Suprapubic skin (tissue), 4 donors: ENCODE measurements at regions not wholly inside any gene's neighbourhood (a gene's known extent, or its start where the extent isn't known, plus 50 kb on each side); places are given as distances from the start of the nearest gene placed in this dataset.

Experiments used
- DNase-seq, 2 donors: peaks; one replicate each; pipeline ENCODE4 v3.0.0-alpha.2; 2019; ENCODE audit warnings: low spot score in 2 of 2
- H3K27ac ChIP-seq: fragments of 200-600 bp; sonication (generic); one replicate; pipeline ENCODE4 v1.5.1; 2019
- H3K27me3 ChIP-seq: fragments of 200-600 bp; sonication (generic); one replicate; pipeline ENCODE4 v1.5.1; 2019
- H3K36me3 ChIP-seq: fragments of 200-600 bp; sonication (generic); one replicate; pipeline ENCODE4 v1.5.1; 2019
- H3K4me1 ChIP-seq: fragments of 200-600 bp; sonication (generic); one replicate; pipeline ENCODE4 v1.5.1; 2019
- H3K4me3 ChIP-seq: fragments of 200-600 bp; sonication (generic); one replicate; pipeline ENCODE4 v1.5.1; 2019; ENCODE audit warnings: mild to moderate bottlenecking
- H3K9me3 ChIP-seq: fragments of 200-600 bp; sonication (generic); one replicate; pipeline ENCODE4 v1.5.1; 2019
- CTCF ChIP-seq, 2 donors: fragments of 200-600 bp in 1 of 2; fragments of 450-650 bp in 1 of 2; sonication (generic) in 1 of 2; IDR thresholded peaks; one replicate each; pipeline ENCODE4 v1.5.1; 2016 to 2019; ENCODE audit warnings: antibody characterized with exemption in 2 of 2, mild to moderate bottlenecking in 1 of 2, moderate library complexity in 1 of 2
- EP300 ChIP-seq: sonication (generic); formaldehyde crosslinking; IDR thresholded peaks from one replicate; pipeline ENCODE4 v1.6.1; 2017; ENCODE audit warnings: antibody characterized with exemption
- POLR2A ChIP-seq, 2 donors: fragments of 450-650 bp; IDR thresholded peaks; one replicate each; pipeline ENCODE4 v1.6.1; 2017; ENCODE audit warnings: antibody characterized with exemption in 2 of 2, mild to moderate bottlenecking in 2 of 2, moderate library complexity in 2 of 2
- POLR2AphosphoS5 ChIP-seq, 3 donors: sonication (generic); formaldehyde crosslinking; IDR thresholded peaks; one replicate each; pipeline ENCODE4 v1.6.1; 2017; ENCODE audit warnings: antibody characterized with exemption in 3 of 3
- WGBS: methylation state at CpG from one replicate; pipeline ENCODE4 v1.1.5; 2018; 5-methylcytosine and 5-hydroxymethylcytosine counted together

- no peak overlapping the region for H3K4me3 ChIP-seq
Measured at GRCh38 chr4:79673898-79674297, 265.9 kb upstream of the GK2 start.

GRCh38 chr4:79673377-79673776 is 265.3 kb upstream of the GK2 start:
- 71% methylated on average over 7 of the region's 7 CpGs for WGBS
- no peak overlapping the region for H3K27ac ChIP-seq

More at GRCh38 chr4:79673898-79674297, 265.9 kb upstream of the GK2 start:
- Histone ChIP-seq H3K36me3 (no peaks in the 10 kb centered on the region), H3K9me3 (peaks cover 6% of the 10 kb centered on the region), H3K27me3 (no peaks in the 10 kb centered on the region), H3K4me1 (no peaks in the 10 kb centered on the region), H3K27ac (no peak overlapping the region)
- WGBS = 73% methylated on average over 3 of the region's 3 CpGs
- DNase-seq = no peak
- TF ChIP-seq POLR2AphosphoS5 (IDR thresholded peaks at IDR 0.05) (no peak), EP300 (no peak), POLR2A (IDR thresholded peaks at IDR 0.05) (no peak), CTCF (IDR thresholded peaks at IDR 0.05) (no peak)

DNA sequence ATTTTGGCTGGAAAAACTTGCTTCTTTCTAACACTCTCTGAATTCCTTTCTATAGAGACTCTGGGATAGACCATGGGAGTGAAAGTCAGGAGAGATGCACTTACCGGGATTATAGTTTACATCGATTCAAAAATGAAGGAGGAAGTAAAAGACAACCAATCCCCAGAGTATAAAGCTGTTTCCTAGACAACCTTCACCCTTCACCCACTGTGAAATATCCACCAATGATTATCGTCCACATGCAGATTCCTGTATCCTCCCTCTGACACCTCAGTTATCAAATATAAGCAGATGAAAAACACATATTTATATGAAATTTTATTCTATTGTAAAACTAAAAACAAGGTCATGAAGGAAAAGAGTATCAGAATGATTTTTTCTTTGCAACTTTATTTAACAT is 258.8 kb upstream of the GK2 start:
- TF ChIP-seq CTCF (IDR thresholded peaks at IDR 0.05) (no peak), POLR2A (IDR thresholded peaks at IDR 0.05) (no peak), EP300 (no peak), POLR2AphosphoS5 (IDR thresholded peaks at IDR 0.05) (no peak)
- H3K36me3 ChIP-seq = no peaks in the 10 kb centered on the region
- DNase-seq = no peak
- no peaks in the 10 kb centered on the region for H3K27me3 ChIP-seq
- H3K27ac ChIP-seq = no peak overlapping the region
- no peaks in the 10 kb centered on the region for H3K9me3 ChIP-seq
- 83% methylated on average over 3 of the region's 3 CpGs for WGBS
- H3K4me1 ChIP-seq = no peaks in the 10 kb centered on the region
- no peak overlapping the region for H3K4me3 ChIP-seq

More at GRCh38 chr4:79673377-79673776, 265.3 kb upstream of the GK2 start:
- no peak overlapping the region for H3K4me3 ChIP-seq
- DNase-seq = no peak
- TF ChIP-seq POLR2AphosphoS5 (IDR thresholded peaks at IDR 0.05) (no peak), CTCF (IDR thresholded peaks at IDR 0.05) (no peak), EP300 (no peak), POLR2A (IDR thresholded peaks at IDR 0.05) (no peak)
- no peaks in the 10 kb centered on the region for H3K36me3 ChIP-seq
- peaks cover 6% of the 10 kb centered on the region for H3K9me3 ChIP-seq
- H3K4me1 ChIP-seq = no peaks in the 10 kb centered on the region
- no peaks in the 10 kb centered on the region for H3K27me3 ChIP-seq

DNA sequence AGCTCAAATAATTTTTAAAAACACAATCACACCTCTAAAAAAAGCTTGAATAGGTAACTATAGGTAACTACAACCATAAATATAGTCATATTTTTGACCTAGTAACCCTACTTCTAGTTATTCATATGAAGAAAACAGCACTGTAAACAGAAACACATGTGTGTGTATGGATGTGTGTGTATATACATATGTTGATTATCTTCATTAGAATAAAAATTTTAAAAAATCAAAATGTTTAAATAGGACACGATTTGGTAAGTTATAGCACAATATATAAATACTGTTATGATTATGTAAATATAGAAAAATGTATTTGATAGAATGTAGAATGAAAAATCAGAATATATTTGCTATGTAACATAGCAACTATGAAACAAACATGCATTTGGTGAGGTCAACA is 258.1 kb upstream of the GK2 start:
- WGBS = 66% methylated on average over 1 of the region's 1 CpG

GRCh38 chr4:79663865-79664264 is 255.8 kb upstream of the GK2 start:
- H3K27me3 ChIP-seq = no peaks in the 10 kb centered on the region
- H3K27ac ChIP-seq = no peak overlapping the region
- no peak for DNase-seq
- no peaks in the 10 kb centered on the region for H3K9me3 ChIP-seq
- no peaks in the 10 kb centered on the region for H3K4me1 ChIP-seq
- TF ChIP-seq CTCF (IDR thresholded peaks at IDR 0.05) (no peak), POLR2A (IDR thresholded peaks at IDR 0.05) (no peak), EP300 (no peak), POLR2AphosphoS5 (IDR thresholded peaks at IDR 0.05) (no peak)
- no peak overlapping the region for H3K4me3 ChIP-seq
- no peaks in the 10 kb centered on the region for H3K36me3 ChIP-seq
- 80% methylated on average over 4 of the region's 4 CpGs for WGBS

More for the DNA sequence above, 258.1 kb upstream of the GK2 start:
- Histone ChIP-seq H3K36me3 (no peaks in the 10 kb centered on the region), H3K4me1 (no peaks in the 10 kb centered on the region), H3K27me3 (no peaks in the 10 kb centered on the region), H3K27ac (no peak overlapping the region), H3K4me3 (no peak overlapping the region), H3K9me3 (no peaks in the 10 kb centered on the region)
- DNase-seq = no peak
- no peak for TF ChIP-seq EP300
- no peak for TF ChIP-seq POLR2A (IDR thresholded peaks at IDR 0.05)
- TF ChIP-seq CTCF (IDR thresholded peaks at IDR 0.05) = no peak
- no peak for TF ChIP-seq POLR2AphosphoS5 (IDR thresholded peaks at IDR 0.05)
